GM12878 (cell line): ENCODE measurements at regions not wholly inside any gene's neighbourhood (a gene's known extent, or its start where the extent isn't known, plus 50 kb on each side); places are given as distances from the start of the nearest gene placed in this dataset.

ENCODE experiments used
- ATAC-seq: fragments of 200-7000 bp; cut with Tn5 transposase; 3 replicates; pipeline ENCODE4 v1.9.1; 2020; ENCODE audit warnings: mild to moderate bottlenecking, moderate library complexity
- BruUV-seq: library from RNA; stranded (reverse); fragments of 400-500 nt; replicated peaks from 2 replicates; lab custom pipeline; 2021; lab: Mats Ljungman, UMichigan
- CTCF ChIA-PET: fragments of 300-600 bp; sonication (Branson Sonifier 250); formaldehyde crosslinking; extraction: SDS; loops from one replicate; lab custom pipeline; 2021; ENCODE audit warnings: inconsistent platforms; lab: Yijun Ruan, JAX
- POLR2A ChIA-PET: fragments of 350-600 bp; formaldehyde crosslinking; extraction: SDS; loops from one replicate; lab custom pipeline; 2021; ENCODE audit warnings: inconsistent platforms; lab: Charles Lee
- RAD21 ChIA-PET: fragments of 300-600 bp; sonication (Branson Sonifier 250); formaldehyde crosslinking; loops from one replicate; lab custom pipeline; 2023; ENCODE audit warnings: antibody characterized with exemption; ENCODE audit not compliant: unreplicated experiment; lab: Charles Lee
- SMC1A ChIA-PET: fragments of 300-600 bp; sonication (Branson Sonifier 250); formaldehyde crosslinking; loops from one replicate; lab custom pipeline; 2023; ENCODE audit not compliant: unreplicated experiment, uncharacterized antibody; lab: Charles Lee
- DNase-seq: peaks from one replicate; pipeline ENCODE4 v3.0.0-alpha.2; 2011; ENCODE audit warnings: low read depth, low spot score
- FAIRE-seq: peaks from 3 replicates; lab custom pipeline; 2011; peaks lifted over from hg19 to GRCh38; lab: Jason Lieb, UNC
- H2AFZ ChIP-seq: 2 replicates; pipeline ENCODE4 v1.6.0; 2011; ENCODE audit warnings: low read depth, low read length, control low read depth; ENCODE audit not compliant: control insufficient read depth
- H3K27ac ChIP-seq: 2 replicates; pipeline ENCODE4 v1.5.1; 2011; ENCODE audit warnings: control low read depth; ENCODE audit not compliant: control insufficient read depth, insufficient read depth
- H3K27me3 ChIP-seq, 2 experiments: replicated peaks in 1 of 2; 2 replicates each; pipeline versions ENCODE4 v1.6.0 to v1.6.1; 2011; ENCODE audit warnings: low read length in 1 of 2; ENCODE audit not compliant: control insufficient read depth in 2 of 2, insufficient read depth in 2 of 2
- H3K36me3 ChIP-seq, 2 experiments: 2 replicates each; pipeline ENCODE4 v1.5.1; 2011; ENCODE audit warnings: low read length in 1 of 2; ENCODE audit not compliant: control insufficient read depth in 2 of 2, insufficient read depth in 2 of 2
- H3K4me1 ChIP-seq: 2 replicates; pipeline ENCODE4 v1.6.1; 2011; ENCODE audit warnings: mild to moderate bottlenecking, low read length, moderate library complexity, mixed read lengths; ENCODE audit not compliant: control insufficient read depth, insufficient read depth
- H3K4me2 ChIP-seq: 2 replicates; pipeline ENCODE4 v1.6.0; 2011; ENCODE audit warnings: control low read depth; ENCODE audit not compliant: control insufficient read depth, insufficient read depth
- H3K4me3 ChIP-seq: fragments of 200-600 bp; sonication (generic); 2 replicates; pipeline ENCODE4 v1.5.1; 2016
- H3K79me2 ChIP-seq: 2 replicates; pipeline ENCODE4 v1.6.0; 2011; ENCODE audit warnings: low read length; ENCODE audit not compliant: control insufficient read depth, insufficient read depth
- H3K9ac ChIP-seq: 2 replicates; pipeline ENCODE4 v1.8.0; 2011; ENCODE audit warnings: low read length, control low read depth, mixed read lengths; ENCODE audit not compliant: control insufficient read depth, insufficient read depth
- H3K9me3 ChIP-seq: replicated peaks from 3 replicates; pipeline ENCODE4 v1.5.1; 2011; ENCODE audit warnings: mild to moderate bottlenecking, low read length; ENCODE audit not compliant: control insufficient read depth, insufficient read depth
- H4K20me1 ChIP-seq: 2 replicates; pipeline ENCODE4 v1.6.0; 2011; ENCODE audit not compliant: control insufficient read depth, insufficient read depth
- HDAC6 ChIP-seq: fragments of 200-600 bp; sonication (generic); IDR thresholded peaks from one replicate; pipeline ENCODE4 v1.8.0; 2017; ENCODE audit warnings: antibody characterized with exemption; ENCODE audit not compliant: unreplicated experiment
- NR2F1 ChIP-seq: fragments of 450-650 bp; conservative IDR thresholded peaks from 2 replicates; pipeline ENCODE4 v1.6.1; 2017; ENCODE audit warnings: mild to moderate bottlenecking
- USF2 ChIP-seq: IDR thresholded peaks from 2 replicates; pipeline ENCODE4 v1.6.1; 2011; ENCODE audit warnings: low read depth, low read length, improper control_type of control experiment, borderline replicate concordance
- ZNF24 ChIP-seq: fragments of 450-650 bp; IDR thresholded peaks from 2 replicates; pipeline ENCODE4 v1.6.1; 2017; ENCODE audit warnings: antibody characterized with exemption, mild to moderate bottlenecking
- in situ Hi-C: fragments of 300-500 bp; cut with MboI; formaldehyde crosslinking; loops from 9 replicates; pipeline ENCODE4 v1.14.3; 2018; ENCODE audit warnings: mixed read lengths
- intact Hi-C: fragments of 100-400 bp; cut with micrococcal nuclease; formaldehyde crosslinking; loops from one replicate; pipeline ENCODE4 v1.14.2; 2022; ENCODE audit not compliant: unreplicated experiment
- TF ChIP-seq, protein P1 (sequence below): fragments of 450-650 bp; IDR thresholded peaks from 2 replicates; pipeline ENCODE4 v1.6.1; 2016; ENCODE audit warnings: mild to moderate bottlenecking
- TF ChIP-seq, protein P2 (sequence below): fragments of 450-650 bp; IDR thresholded peaks from 2 replicates; pipeline ENCODE4 v1.6.1; 2016; ENCODE audit warnings: mild to moderate bottlenecking

DNA sequence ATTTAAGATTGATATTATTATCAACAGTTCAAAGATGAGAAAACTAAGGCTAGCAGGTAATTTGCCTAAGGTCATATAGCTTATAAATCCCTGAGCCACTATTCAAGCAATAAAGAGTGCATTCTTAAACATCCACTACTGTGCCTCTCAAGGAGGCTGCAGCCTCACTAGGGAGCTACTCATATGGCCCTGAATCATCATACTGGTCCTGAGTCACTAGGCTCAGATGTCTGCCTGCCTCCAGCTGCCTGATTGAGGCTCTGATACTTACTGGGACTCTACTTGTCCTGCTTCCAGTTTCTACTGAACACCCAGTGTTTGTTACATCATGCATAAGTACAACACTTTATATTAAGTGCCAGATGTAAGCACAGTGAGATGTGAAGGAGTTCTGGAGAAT lies 110.7 kb downstream of the AASDH start:
- TF ChIP-seq ZNF24 = no peak
- TF ChIP-seq, protein P1, sequence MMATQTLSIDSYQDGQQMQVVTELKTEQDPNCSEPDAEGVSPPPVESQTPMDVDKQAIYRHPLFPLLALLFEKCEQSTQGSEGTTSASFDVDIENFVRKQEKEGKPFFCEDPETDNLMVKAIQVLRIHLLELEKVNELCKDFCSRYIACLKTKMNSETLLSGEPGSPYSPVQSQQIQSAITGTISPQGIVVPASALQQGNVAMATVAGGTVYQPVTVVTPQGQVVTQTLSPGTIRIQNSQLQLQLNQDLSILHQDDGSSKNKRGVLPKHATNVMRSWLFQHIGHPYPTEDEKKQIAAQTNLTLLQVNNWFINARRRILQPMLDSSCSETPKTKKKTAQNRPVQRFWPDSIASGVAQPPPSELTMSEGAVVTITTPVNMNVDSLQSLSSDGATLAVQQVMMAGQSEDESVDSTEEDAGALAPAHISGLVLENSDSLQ = no peak
- TF ChIP-seq HDAC6 = no peak
- no peak for TF ChIP-seq USF2
- TF ChIP-seq, protein P2, sequence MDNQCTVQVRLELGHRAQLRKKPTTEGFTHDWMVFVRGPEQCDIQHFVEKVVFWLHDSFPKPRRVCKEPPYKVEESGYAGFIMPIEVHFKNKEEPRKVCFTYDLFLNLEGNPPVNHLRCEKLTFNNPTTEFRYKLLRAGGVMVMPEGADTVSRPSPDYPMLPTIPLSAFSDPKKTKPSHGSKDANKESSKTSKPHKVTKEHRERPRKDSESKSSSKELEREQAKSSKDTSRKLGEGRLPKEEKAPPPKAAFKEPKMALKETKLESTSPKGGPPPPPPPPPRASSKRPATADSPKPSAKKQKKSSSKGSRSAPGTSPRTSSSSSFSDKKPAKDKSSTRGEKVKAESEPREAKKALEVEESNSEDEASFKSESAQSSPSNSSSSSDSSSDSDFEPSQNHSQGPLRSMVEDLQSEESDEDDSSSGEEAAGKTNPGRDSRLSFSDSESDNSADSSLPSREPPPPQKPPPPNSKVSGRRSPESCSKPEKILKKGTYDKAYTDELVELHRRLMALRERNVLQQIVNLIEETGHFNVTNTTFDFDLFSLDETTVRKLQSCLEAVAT = no peak
- TF ChIP-seq NR2F1 = no peak
- TF ChIP-seq, all 136 proteins: peak for 0
- Histone ChIP-seq H4K20me1 (no peaks in the 10 kb centered on the region), H2AFZ (no peak overlapping the region), H3K36me3 (no peaks in the 10 kb centered on the region), H3K27me3 (0 out of 4 replicates have a peak, but pooled peaks cover 0 to 4% of the 10 kb centered on the region in 2 experiments), H3K9me3 (no peaks in the 10 kb centered on the region), H3K4me2 (no peak overlapping the region), H3K4me3 (no peak overlapping the region), H3K4me1 (no peaks in the 10 kb centered on the region), H3K9ac (no peak overlapping the region), H3K27ac (no peak overlapping the region), H3K79me2 (no peaks in the 10 kb centered on the region)
- ATAC-seq = no peak
- POLR2A ChIA-PET = no interaction called here
- intact Hi-C loops (no loop called here), in situ Hi-C loops (no loop called here)
- no peak for DNase-seq
- no TSS peak for BruUV-seq
- no peak for FAIRE-seq
- RAD21 ChIA-PET = no interaction called here
- CTCF ChIA-PET = no interaction called here
- SMC1A ChIA-PET = interaction anchor here (1.4 kb wide), 1 partner anchor 13 kb away, joined by 4 read pairs; no protein-coding TSS in a partner anchor
